Endodermal cell (in vitro differentiated cells): ENCODE measurements at regions not wholly inside any gene's neighbourhood (a gene's known extent, or its start where the extent isn't known, plus 50 kb on each side); places are given as distances from the start of the nearest gene placed in this dataset.
"Not testable (repeated sequence)": the region's sequence is repeated elsewhere in the genome, so short reads cannot be mapped to it uniquely, and the experiment has no call there.

Experiments used
- DNase-seq: peaks from one replicate; pipeline ENCODE4 v3.0.0-alpha.2; 2017
- H3K27ac ChIP-seq: 2 replicates; pipeline ENCODE4 v1.5.1; 2013; ENCODE audit warnings: mild to moderate bottlenecking, low read depth, low read length, moderate library complexity
- H3K27me3 ChIP-seq: 2 replicates; pipeline ENCODE4 v1.6.1; 2013; ENCODE audit warnings: mild to moderate bottlenecking, low read length, moderate library complexity; ENCODE audit not compliant: insufficient read depth, control insufficient read depth, poor library complexity, severe bottlenecking
- H3K36me3 ChIP-seq: 2 replicates; pipeline ENCODE4 v1.7.0; 2013; ENCODE audit warnings: mild to moderate bottlenecking, low read length, moderate library complexity; ENCODE audit not compliant: control insufficient read depth, insufficient read depth
- H3K4me1 ChIP-seq: one replicate; pipeline ENCODE4 v1.7.0; 2013; ENCODE audit warnings: low read length; ENCODE audit not compliant: control insufficient read depth, insufficient read depth
- H3K4me3 ChIP-seq: 2 replicates; pipeline ENCODE4 v1.5.1; 2013; ENCODE audit warnings: mild to moderate bottlenecking, low read length, moderate library complexity
- H3K9ac ChIP-seq: 2 replicates; pipeline ENCODE4 v1.6.1; 2013; ENCODE audit warnings: mild to moderate bottlenecking, low read length, moderate library complexity; ENCODE audit not compliant: poor library complexity, severe bottlenecking; ENCODE audit errors: extremely low read depth
- H3K9me3 ChIP-seq: 2 replicates; pipeline ENCODE4 v1.6.1; 2013; ENCODE audit warnings: mild to moderate bottlenecking, low read length, moderate library complexity; ENCODE audit not compliant: control insufficient read depth
- H3K27ac Mint-ChIP-seq: 2 replicates; pipeline ENCODE4 v1.8.0; 2020; ENCODE audit warnings: mixed read lengths
- H3K27me3 Mint-ChIP-seq: 2 replicates; pipeline ENCODE4 v1.8.0; 2021; ENCODE audit warnings: mild to moderate bottlenecking, mixed read lengths; ENCODE audit not compliant: insufficient read depth
- H3K36me3 Mint-ChIP-seq: 2 replicates; pipeline ENCODE4 v1.8.0; 2020; ENCODE audit warnings: low read depth, mixed read lengths
- H3K4me1 Mint-ChIP-seq: 2 replicates; pipeline ENCODE4 v1.8.0; 2020; ENCODE audit warnings: mixed read lengths
- H3K4me3 Mint-ChIP-seq: 2 replicates; pipeline ENCODE4 v1.8.0; 2020; ENCODE audit warnings: mild to moderate bottlenecking, moderate library complexity, mixed read lengths
- H3K9me3 Mint-ChIP-seq: 2 replicates; pipeline ENCODE4 v1.8.0; 2020; ENCODE audit warnings: mild to moderate bottlenecking, mixed read lengths
- WGBS, 2 experiments: methylation state at CpG; one replicate each; pipeline versions ENCODE4 v1.1.5 to v1.1.7; 2013; ENCODE audit warnings: missing lambda C conversion rate in 2 of 2, mixed read lengths in 1 of 2; ENCODE audit not compliant: insufficient coverage in 1 of 2, insufficient read length in 1 of 2; 5-methylcytosine and 5-hydroxymethylcytosine counted together
- TF ChIP-seq, protein P1 (sequence below): fragments of 200-600 bp; sonication (generic); conservative IDR thresholded peaks from 2 replicates; pipeline ENCODE4 v1.5.0; 2021; ENCODE audit warnings: antibody characterized with exemption, mild to moderate bottlenecking

GRCh38 chr2:129016972-129017371, 698.3 kb upstream of the HS6ST1 start:
- TF ChIP-seq, protein P1, sequence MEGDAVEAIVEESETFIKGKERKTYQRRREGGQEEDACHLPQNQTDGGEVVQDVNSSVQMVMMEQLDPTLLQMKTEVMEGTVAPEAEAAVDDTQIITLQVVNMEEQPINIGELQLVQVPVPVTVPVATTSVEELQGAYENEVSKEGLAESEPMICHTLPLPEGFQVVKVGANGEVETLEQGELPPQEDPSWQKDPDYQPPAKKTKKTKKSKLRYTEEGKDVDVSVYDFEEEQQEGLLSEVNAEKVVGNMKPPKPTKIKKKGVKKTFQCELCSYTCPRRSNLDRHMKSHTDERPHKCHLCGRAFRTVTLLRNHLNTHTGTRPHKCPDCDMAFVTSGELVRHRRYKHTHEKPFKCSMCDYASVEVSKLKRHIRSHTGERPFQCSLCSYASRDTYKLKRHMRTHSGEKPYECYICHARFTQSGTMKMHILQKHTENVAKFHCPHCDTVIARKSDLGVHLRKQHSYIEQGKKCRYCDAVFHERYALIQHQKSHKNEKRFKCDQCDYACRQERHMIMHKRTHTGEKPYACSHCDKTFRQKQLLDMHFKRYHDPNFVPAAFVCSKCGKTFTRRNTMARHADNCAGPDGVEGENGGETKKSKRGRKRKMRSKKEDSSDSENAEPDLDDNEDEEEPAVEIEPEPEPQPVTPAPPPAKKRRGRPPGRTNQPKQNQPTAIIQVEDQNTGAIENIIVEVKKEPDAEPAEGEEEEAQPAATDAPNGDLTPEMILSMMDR: no peak
- Histone ChIP-seq H3K36me3 (no peaks in the 10 kb centered on the region), H3K4me1 (no peaks in the 10 kb centered on the region), H3K27ac (no peak overlapping the region), H3K9ac (no peak overlapping the region), H3K27me3 (no peaks in the 10 kb centered on the region), H3K9me3 (no peaks in the 10 kb centered on the region), H3K4me3 (no peak overlapping the region)
- Mint-ChIP-seq H3K36me3 (no peaks in the 10 kb centered on the region), H3K4me1 (peaks cover 9% of the 10 kb centered on the region), H3K27ac (no peak overlapping the region), H3K4me3 (no peak overlapping the region), H3K27me3 (peaks cover 6% of the 10 kb centered on the region), H3K9me3 (no peaks in the 10 kb centered on the region)
- WGBS, 2 experiments: 86 to 94% methylated on average over 1 to 4 of the region's 4 CpGs
- no peak for DNase-seq

- H3K9me3 ChIP-seq: no peaks in the 10 kb centered on the region
- no peaks in the 10 kb centered on the region for H3K27me3 ChIP-seq
- no peaks in the 10 kb centered on the region for H3K4me1 Mint-ChIP-seq
- H3K27ac ChIP-seq: no peak overlapping the region
- TF ChIP-seq, protein P1: no peak
- H3K4me1 ChIP-seq: no peaks in the 10 kb centered on the region
- H3K9ac ChIP-seq: no peak overlapping the region
- no peaks in the 10 kb centered on the region for H3K9me3 Mint-ChIP-seq
- no peak overlapping the region for H3K27ac Mint-ChIP-seq
- peaks cover 2% of the 10 kb centered on the region for H3K27me3 Mint-ChIP-seq
- WGBS, 2 experiments: 84 to 100% methylated on average over 1 to 2 of the region's 2 CpGs
- no peak for DNase-seq
- H3K4me3 ChIP-seq: no peak overlapping the region
- H3K36me3 ChIP-seq: no peaks in the 10 kb centered on the region
- no peak overlapping the region for H3K4me3 Mint-ChIP-seq
- H3K36me3 Mint-ChIP-seq: no peaks in the 10 kb centered on the region
These were observed 706.1 kb upstream of the HS6ST1 start for GRCh38 chr2:129024796-129025195.

DNA sequence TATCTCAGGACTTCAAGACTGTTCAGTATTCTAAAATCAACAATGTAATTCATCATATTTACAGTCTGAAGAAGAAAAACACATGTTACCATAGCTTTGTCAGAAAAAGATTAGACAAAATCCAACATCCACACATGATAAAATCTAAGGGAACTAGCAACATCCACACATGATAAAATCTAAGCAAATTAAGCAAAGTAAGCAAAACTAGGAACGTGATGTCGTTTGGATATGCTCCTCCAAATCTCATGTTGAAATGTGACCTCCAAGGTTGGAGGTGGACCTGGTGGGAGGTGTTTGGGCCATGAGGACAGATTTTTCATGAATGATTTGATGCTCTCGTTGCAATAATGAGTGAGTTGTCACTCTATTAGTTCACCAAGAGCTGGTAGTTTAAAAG, 717.3 kb upstream of the HS6ST1 start:
- TF ChIP-seq, protein P1: no peak
- H3K4me3 Mint-ChIP-seq: no peak overlapping the region
- Histone ChIP-seq H3K4me1 (no peaks in the 10 kb centered on the region), H3K4me3 (no peak overlapping the region), H3K9me3 (peaks cover 3% of the 10 kb centered on the region), H3K27me3 (no peaks in the 10 kb centered on the region), H3K27ac (no peak overlapping the region), H3K9ac (no peak overlapping the region), H3K36me3 (no peaks in the 10 kb centered on the region)
- H3K27me3 Mint-ChIP-seq: peaks cover 14% of the 10 kb centered on the region
- no peak for DNase-seq
- no peaks in the 10 kb centered on the region for H3K4me1 Mint-ChIP-seq
- H3K9me3 Mint-ChIP-seq: peaks cover 11% of the 10 kb centered on the region
- WGBS, 2 experiments: 86 to 90% methylated on average over 2 to 3 of the region's 3 CpGs
- H3K36me3 Mint-ChIP-seq: no peaks in the 10 kb centered on the region
- no peak overlapping the region for H3K27ac Mint-ChIP-seq

GRCh38 chr2:129043677-129044076, 725.0 kb upstream of the HS6ST1 start:
- H3K27ac ChIP-seq, DNase-seq, H3K4me3 ChIP-seq, H3K4me1 Mint-ChIP-seq, H3K36me3 Mint-ChIP-seq, H3K27me3 ChIP-seq, H3K9me3 ChIP-seq, H3K36me3 ChIP-seq, H3K27ac Mint-ChIP-seq, H3K9ac ChIP-seq, H3K4me3 Mint-ChIP-seq, H3K4me1 ChIP-seq: not testable (repeated sequence)
- peaks cover 15% of the 10 kb centered on the region for H3K27me3 Mint-ChIP-seq
- WGBS, 2 experiments: 94 to 99% methylated on average over 8 to 10 of the region's 10 CpGs
- H3K9me3 Mint-ChIP-seq: peaks cover 63% of the 10 kb centered on the region

DNA sequence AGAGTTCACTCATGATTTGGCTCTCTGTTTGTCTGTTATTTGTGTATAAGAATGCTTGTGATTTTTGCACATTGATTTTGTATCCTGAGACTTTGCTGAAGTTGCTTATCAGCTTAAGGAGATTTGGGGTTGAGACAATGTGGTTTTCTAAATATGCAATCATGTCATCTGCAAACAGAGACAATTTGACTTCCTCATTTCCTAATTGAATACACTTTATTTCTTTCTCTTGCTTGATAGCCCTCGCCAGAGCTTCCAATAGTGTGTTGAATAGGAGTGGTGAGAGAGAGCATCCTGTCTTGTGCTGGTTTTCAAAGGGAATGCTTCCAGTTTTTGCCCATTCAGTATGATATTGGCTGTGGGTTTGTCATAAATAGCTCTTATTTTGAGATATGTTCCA, 727.8 kb upstream of the HS6ST1 start:
- H3K9me3 ChIP-seq, DNase-seq, H3K4me1 ChIP-seq, H3K9ac ChIP-seq, H3K4me1 Mint-ChIP-seq, H3K36me3 Mint-ChIP-seq, H3K27ac ChIP-seq, H3K27me3 ChIP-seq, H3K4me3 ChIP-seq, H3K4me3 Mint-ChIP-seq, H3K27ac Mint-ChIP-seq, H3K36me3 ChIP-seq: not testable (repeated sequence)
- peaks cover 13% of the 10 kb centered on the region for H3K27me3 Mint-ChIP-seq
- 88% methylated on average over 1 of the region's 1 CpG; no CpG with 5 or more reads in 1 of the 2 experiments for WGBS, 2 experiments
- H3K9me3 Mint-ChIP-seq: peaks cover 60% of the 10 kb centered on the region
